ENCODE measurements at regions not wholly inside any gene's neighbourhood (a gene's known extent, or its start where the extent isn't known, plus 50 kb on each side); places are given as distances from the start of the nearest gene placed in this dataset.

GRCh38 chr7:91812388-91812787 is 68.1 kb downstream of the MTERF1 start:
- WGBS (ENCODE audit: insufficient coverage): 69% methylated on average over 2 of the region's 3 CpGs
- Histone ChIP-seq H3K4me1 (ENCODE audit: control extremely low read depth in 1 of 4, control insufficient read depth in 4 of 4, insufficient read depth in 4 of 4, low read length in 3 of 4) (no peaks in the 10 kb centered on the region), H3K36me3 (ENCODE audit: control insufficient read depth in 4 of 4, insufficient read depth in 4 of 4, low read length in 3 of 4) (no peaks in the 10 kb centered on the region), H3K4me3 (ENCODE audit: control insufficient read depth in 1 of 7, extremely low read depth in 1 of 7, insufficient read depth in 4 of 7, low read depth in 2 of 7, low read length in 6 of 7) (no peak overlapping the region), H3K27me3 (replicated peaks in 2 of 5; ENCODE audit: control insufficient read depth in 4 of 5, insufficient read depth in 5 of 5, low read length in 4 of 5) (no peaks in the 10 kb centered on the region), H3K9me3 (ENCODE audit: control extremely low read depth in 1 of 5, control insufficient read depth in 4 of 5, insufficient read depth in 2 of 5, low read depth in 1 of 5, low read length in 4 of 5) (peaks cover 0 to 5% (median 0%) of the 10 kb centered on the region in 5 experiments), H3K27ac (ENCODE audit: insufficient read depth in 1 of 2, low read depth in 1 of 2, low read length in 2 of 2, poor library complexity in 1 of 2, severe bottlenecking in 2 of 2) (no peak overlapping the region)
- ChIA-PET CTCF (no interaction called here), POLR2A (no interaction called here)
- DNase-seq: no peak

DNA sequence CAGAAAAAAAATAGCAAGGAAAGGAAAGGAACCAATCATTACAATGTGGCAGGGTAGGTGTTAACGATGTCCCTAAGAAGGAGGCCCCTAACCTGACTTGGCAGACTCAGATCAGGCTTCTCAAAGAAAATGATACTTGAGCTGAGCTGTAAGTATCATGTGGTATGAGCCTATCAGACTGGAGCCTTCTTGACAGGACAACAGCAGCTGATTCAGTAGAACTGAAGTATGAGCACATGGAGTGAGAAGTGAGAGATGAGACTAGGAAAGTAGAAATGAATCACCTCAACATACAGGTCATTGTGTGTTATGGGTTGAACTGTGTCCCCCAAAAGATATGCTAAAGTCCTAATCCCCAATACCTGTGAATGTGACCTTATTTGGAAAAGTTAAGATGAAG is 66.3 kb downstream of the MTERF1 start:
- no peaks in the 10 kb centered on the region for H3K36me3 ChIP-seq (ENCODE audit: control insufficient read depth in 4 of 4, insufficient read depth in 4 of 4, low read length in 3 of 4)
- CTCF ChIA-PET: no interaction called here
- H3K9me3 ChIP-seq (ENCODE audit: control extremely low read depth in 1 of 5, control insufficient read depth in 4 of 5, insufficient read depth in 2 of 5, low read depth in 1 of 5, low read length in 4 of 5): no peaks in the 10 kb centered on the region
- DNase-seq: no peak
- POLR2A ChIA-PET: no interaction called here
- H3K4me3 ChIP-seq (ENCODE audit: control insufficient read depth in 1 of 7, extremely low read depth in 1 of 7, insufficient read depth in 4 of 7, low read depth in 2 of 7, low read length in 6 of 7): no peak overlapping the region
- WGBS (ENCODE audit: insufficient coverage): 100% methylated on average over 1 of the region's 1 CpG
- no peaks in the 10 kb centered on the region for H3K27me3 ChIP-seq (replicated peaks in 2 of 5; ENCODE audit: control insufficient read depth in 4 of 5, insufficient read depth in 5 of 5, low read length in 4 of 5)
- no peaks in the 10 kb centered on the region for H3K4me1 ChIP-seq (ENCODE audit: control extremely low read depth in 1 of 4, control insufficient read depth in 4 of 4, insufficient read depth in 4 of 4, low read length in 3 of 4)
- no peak overlapping the region for H3K27ac ChIP-seq (ENCODE audit: insufficient read depth in 1 of 2, low read depth in 1 of 2, low read length in 2 of 2, poor library complexity in 1 of 2, severe bottlenecking in 2 of 2)

Measured in common myeloid progenitor, CD34-positive (primary cell).